ENCODE measurements at regions not wholly inside any gene's neighbourhood (a gene's known extent, or its start where the extent isn't known, plus 50 kb on each side); places are given as distances from the start of the nearest gene placed in this dataset.
A peak's percentile ranks its signal among the peaks of the same experiment; 100 is the strongest.

GRCh38 chr20:48287552-48288170, 502.4 kb upstream of the SULF2 start:
- Histone ChIP-seq H3K4me3 (ENCODE audit: low read depth in 1 of 2, low read length in 2 of 2) (no peak overlapping the region), H3K36me3 (ENCODE audit: control insufficient read depth in 1 of 2, insufficient read depth in 2 of 2, low read length in 2 of 2) (no peaks in the 10 kb centered on the region), H3K27ac (ENCODE audit: low read length) (no peak overlapping the region), H3K27me3 (ENCODE audit: low read depth, low read length) (no peaks in the 10 kb centered on the region), H3K4me1 (ENCODE audit: control insufficient read depth in 1 of 2, insufficient read depth in 2 of 2, low read length in 2 of 2) (peaks cover 18% of the 10 kb centered on the region in 2 donors), H3K9me3 (ENCODE audit: control insufficient read depth in 1 of 2, low read length in 2 of 2) (no peaks in the 10 kb centered on the region)

- H3K36me3 ChIP-seq (ENCODE audit: control insufficient read depth in 1 of 2, insufficient read depth in 2 of 2, low read length in 2 of 2) = no peaks in the 10 kb centered on the region
- H3K27me3 ChIP-seq (ENCODE audit: low read depth, low read length) = no peaks in the 10 kb centered on the region
- H3K27ac ChIP-seq (ENCODE audit: low read length) = peak overlapping the region; percentile 52
- no peaks in the 10 kb centered on the region for H3K9me3 ChIP-seq (ENCODE audit: control insufficient read depth in 1 of 2, low read length in 2 of 2)
- no peak overlapping the region for H3K4me3 ChIP-seq (ENCODE audit: low read depth in 1 of 2, low read length in 2 of 2)
- peaks cover 18% of the 10 kb centered on the region in 2 donors for H3K4me1 ChIP-seq (ENCODE audit: control insufficient read depth in 1 of 2, insufficient read depth in 2 of 2, low read length in 2 of 2)
These were observed 501.8 kb upstream of the SULF2 start for GRCh38 chr20:48287021-48287494.

GRCh38 chr20:48286601-48287000, 501.3 kb upstream of the SULF2 start:
- Histone ChIP-seq H3K4me3 (ENCODE audit: low read depth in 1 of 2, low read length in 2 of 2) (no peak overlapping the region), H3K9me3 (ENCODE audit: control insufficient read depth in 1 of 2, low read length in 2 of 2) (no peaks in the 10 kb centered on the region), H3K27ac (ENCODE audit: low read length) (peak overlapping the region; percentile 52), H3K4me1 (ENCODE audit: control insufficient read depth in 1 of 2, insufficient read depth in 2 of 2, low read length in 2 of 2) (peaks cover 18% of the 10 kb centered on the region in 2 donors), H3K27me3 (ENCODE audit: low read depth, low read length) (no peaks in the 10 kb centered on the region), H3K36me3 (ENCODE audit: control insufficient read depth in 1 of 2, insufficient read depth in 2 of 2, low read length in 2 of 2) (no peaks in the 10 kb centered on the region)

- Histone ChIP-seq H3K4me1 (ENCODE audit: control insufficient read depth in 1 of 2, insufficient read depth in 2 of 2, low read length in 2 of 2) (peaks cover 18% of the 10 kb centered on the region in 2 donors), H3K4me3 (ENCODE audit: low read depth in 1 of 2, low read length in 2 of 2) (no peak overlapping the region), H3K27me3 (ENCODE audit: low read depth, low read length) (no peaks in the 10 kb centered on the region), H3K27ac (ENCODE audit: low read length) (no peak overlapping the region), H3K9me3 (ENCODE audit: control insufficient read depth in 1 of 2, low read length in 2 of 2) (no peaks in the 10 kb centered on the region), H3K36me3 (ENCODE audit: control insufficient read depth in 1 of 2, insufficient read depth in 2 of 2, low read length in 2 of 2) (no peaks in the 10 kb centered on the region)
These were observed 500.4 kb upstream of the SULF2 start for GRCh38 chr20:48285656-48286055.

- Histone ChIP-seq H3K4me3 (ENCODE audit: low read depth in 1 of 2, low read length in 2 of 2) (no peak overlapping the region), H3K4me1 (ENCODE audit: control insufficient read depth in 1 of 2, insufficient read depth in 2 of 2, low read length in 2 of 2) (peaks cover 18% of the 10 kb centered on the region in 2 donors)
These were observed 499.6 kb upstream of the SULF2 start for GRCh38 chr20:48284837-48285236.

GRCh38 chr20:48284315-48284714, 499.0 kb upstream of the SULF2 start:
- H3K36me3 ChIP-seq (ENCODE audit: control insufficient read depth in 1 of 2, insufficient read depth in 2 of 2, low read length in 2 of 2) = no peaks in the 10 kb centered on the region
- H3K9me3 ChIP-seq (ENCODE audit: control insufficient read depth in 1 of 2, low read length in 2 of 2) = no peaks in the 10 kb centered on the region
- no peak overlapping the region for H3K4me3 ChIP-seq (ENCODE audit: low read depth in 1 of 2, low read length in 2 of 2)
- H3K27ac ChIP-seq (ENCODE audit: low read length) = no peak overlapping the region
- peaks cover 18 to 20% of the 10 kb centered on the region in 2 donors for H3K4me1 ChIP-seq (ENCODE audit: control insufficient read depth in 1 of 2, insufficient read depth in 2 of 2, low read length in 2 of 2)
- no peaks in the 10 kb centered on the region for H3K27me3 ChIP-seq (ENCODE audit: low read depth, low read length)

More at GRCh38 chr20:48284837-48285236, 499.6 kb upstream of the SULF2 start:
- H3K9me3 ChIP-seq (ENCODE audit: control insufficient read depth in 1 of 2, low read length in 2 of 2) = no peaks in the 10 kb centered on the region
- no peaks in the 10 kb centered on the region for H3K27me3 ChIP-seq (ENCODE audit: low read depth, low read length)
- no peaks in the 10 kb centered on the region for H3K36me3 ChIP-seq (ENCODE audit: control insufficient read depth in 1 of 2, insufficient read depth in 2 of 2, low read length in 2 of 2)
- H3K27ac ChIP-seq (ENCODE audit: low read length) = no peak overlapping the region

- Histone ChIP-seq H3K27ac (ENCODE audit: low read length) (no peak overlapping the region), H3K4me3 (ENCODE audit: low read depth in 1 of 2, low read length in 2 of 2) (no peak overlapping the region)
These were observed 498.3 kb upstream of the SULF2 start for GRCh38 chr20:48283470-48284110.

GRCh38 chr20:48282591-48283228, 497.4 kb upstream of the SULF2 start:
- Histone ChIP-seq H3K27me3 (ENCODE audit: low read depth, low read length) (no peaks in the 10 kb centered on the region), H3K36me3 (ENCODE audit: control insufficient read depth in 1 of 2, insufficient read depth in 2 of 2, low read length in 2 of 2) (no peaks in the 10 kb centered on the region), H3K9me3 (ENCODE audit: control insufficient read depth in 1 of 2, low read length in 2 of 2) (no peaks in the 10 kb centered on the region), H3K4me3 (ENCODE audit: low read depth in 1 of 2, low read length in 2 of 2) (no peak overlapping the region), H3K27ac (ENCODE audit: low read length) (no peak overlapping the region), H3K4me1 (ENCODE audit: control insufficient read depth in 1 of 2, insufficient read depth in 2 of 2, low read length in 2 of 2) (peaks cover 18 to 22% of the 10 kb centered on the region in 2 donors)

More at GRCh38 chr20:48283470-48284110, 498.3 kb upstream of the SULF2 start:
- Histone ChIP-seq H3K9me3 (ENCODE audit: control insufficient read depth in 1 of 2, low read length in 2 of 2) (no peaks in the 10 kb centered on the region), H3K27me3 (ENCODE audit: low read depth, low read length) (no peaks in the 10 kb centered on the region), H3K36me3 (ENCODE audit: control insufficient read depth in 1 of 2, insufficient read depth in 2 of 2, low read length in 2 of 2) (no peaks in the 10 kb centered on the region), H3K4me1 (ENCODE audit: control insufficient read depth in 1 of 2, insufficient read depth in 2 of 2, low read length in 2 of 2) (peaks cover 18 to 23% of the 10 kb centered on the region in 2 donors)

GRCh38 chr20:48281501-48281900, 496.2 kb upstream of the SULF2 start:
- Histone ChIP-seq H3K9me3 (ENCODE audit: control insufficient read depth in 1 of 2, low read length in 2 of 2) (no peaks in the 10 kb centered on the region), H3K27ac (ENCODE audit: low read length) (no peak overlapping the region), H3K4me1 (ENCODE audit: control insufficient read depth in 1 of 2, insufficient read depth in 2 of 2, low read length in 2 of 2) (peaks cover 7 to 10% of the 10 kb centered on the region in 2 donors), H3K4me3 (ENCODE audit: low read depth in 1 of 2, low read length in 2 of 2) (no peak overlapping the region), H3K27me3 (ENCODE audit: low read depth, low read length) (no peaks in the 10 kb centered on the region), H3K36me3 (ENCODE audit: control insufficient read depth in 1 of 2, insufficient read depth in 2 of 2, low read length in 2 of 2) (no peaks in the 10 kb centered on the region)

- peaks cover 5% of the 10 kb centered on the region in 2 donors for H3K4me1 ChIP-seq (ENCODE audit: control insufficient read depth in 1 of 2, insufficient read depth in 2 of 2, low read length in 2 of 2)
- H3K4me3 ChIP-seq (ENCODE audit: low read depth in 1 of 2, low read length in 2 of 2) = no peak overlapping the region
- no peaks in the 10 kb centered on the region for H3K27me3 ChIP-seq (ENCODE audit: low read depth, low read length)
- H3K9me3 ChIP-seq (ENCODE audit: control insufficient read depth in 1 of 2, low read length in 2 of 2) = no peaks in the 10 kb centered on the region
- H3K36me3 ChIP-seq (ENCODE audit: control insufficient read depth in 1 of 2, insufficient read depth in 2 of 2, low read length in 2 of 2) = no peaks in the 10 kb centered on the region
- H3K27ac ChIP-seq (ENCODE audit: low read length) = no peak overlapping the region
These were observed 493.7 kb upstream of the SULF2 start for GRCh38 chr20:48278961-48279481.

GRCh38 chr20:48277266-48277665, 492.0 kb upstream of the SULF2 start:
- H3K4me3 ChIP-seq (ENCODE audit: low read depth in 1 of 2, low read length in 2 of 2) = no peak overlapping the region
- no peaks in the 10 kb centered on the region for H3K9me3 ChIP-seq (ENCODE audit: control insufficient read depth in 1 of 2, low read length in 2 of 2)
- peaks cover 5% of the 10 kb centered on the region in 2 donors for H3K4me1 ChIP-seq (ENCODE audit: control insufficient read depth in 1 of 2, insufficient read depth in 2 of 2, low read length in 2 of 2)
- H3K36me3 ChIP-seq (ENCODE audit: control insufficient read depth in 1 of 2, insufficient read depth in 2 of 2, low read length in 2 of 2) = no peaks in the 10 kb centered on the region
- H3K27me3 ChIP-seq (ENCODE audit: low read depth, low read length) = no peaks in the 10 kb centered on the region
- H3K27ac ChIP-seq (ENCODE audit: low read length) = no peak overlapping the region

Measured in muscle layer of duodenum (tissue), 2 donors.